ENCODE measurements at regions not wholly inside any gene's neighbourhood (a gene's known extent, or its start where the extent isn't known, plus 50 kb on each side); places are given as distances from the start of the nearest gene placed in this dataset.

- Mint-ChIP-seq H3K27me3 (ENCODE audit: insufficient read depth, low read depth) (peaks cover 4% of the 10 kb centered on the region), H3K4me1 (peaks cover 6% of the 10 kb centered on the region), H3K27ac (no peak overlapping the region), H3K36me3 (peaks cover 2% of the 10 kb centered on the region), H3K9me3 (peaks cover 17% of the 10 kb centered on the region), H3K4me3 (no peak overlapping the region)
- TF ChIP-seq CTCF (IDR thresholded peaks at IDR 0.05) = no peak
- no peak for TF ChIP-seq EZH2phosphoT487 (IDR thresholded peaks at IDR 0.05)
- no peak for TF ChIP-seq EZH2 (IDR thresholded peaks at IDR 0.05)
- Histone ChIP-seq H3K9me3 (ENCODE audit: low read depth) (peaks cover 5% of the 10 kb centered on the region), H3K4me2 (no peak overlapping the region), H3F3A (ENCODE audit: low read depth) (no peaks in the 10 kb centered on the region), H4K20me1 (ENCODE audit: low read depth) (no peaks in the 10 kb centered on the region), H2AFZ (replicated peaks) (no peak overlapping the region), H3K27me3 (no peaks in the 10 kb centered on the region), H3K4me3 (no peak overlapping the region), H3K27ac (no peak overlapping the region), H3K4me1 (no peaks in the 10 kb centered on the region), H3K9ac (no peak overlapping the region), H3K79me2 (ENCODE audit: low read depth) (no peaks in the 10 kb centered on the region), H3K36me3 (no peaks in the 10 kb centered on the region)
- no peak for DNase-seq (ENCODE audit: low spot score)
These were observed 184.6 kb upstream of the IRS2 start for GRCh38 chr13:109971006-109971405.

- no peak overlapping the region for H3K4me3 Mint-ChIP-seq
- peaks cover 17% of the 10 kb centered on the region for H3K9me3 Mint-ChIP-seq
- Histone ChIP-seq H3K9me3 (ENCODE audit: low read depth) (peaks cover 5% of the 10 kb centered on the region), H3K27me3 (no peaks in the 10 kb centered on the region), H3K4me1 (no peaks in the 10 kb centered on the region), H3F3A (ENCODE audit: low read depth) (no peaks in the 10 kb centered on the region), H4K20me1 (ENCODE audit: low read depth) (no peaks in the 10 kb centered on the region), H3K79me2 (ENCODE audit: low read depth) (no peaks in the 10 kb centered on the region), H3K9ac (no peak overlapping the region), H3K27ac (no peak overlapping the region), H3K36me3 (no peaks in the 10 kb centered on the region), H3K4me3 (no peak overlapping the region), H3K4me2 (no peak overlapping the region), H2AFZ (replicated peaks) (no peak overlapping the region)
- H3K27me3 Mint-ChIP-seq (ENCODE audit: insufficient read depth, low read depth) = peaks cover 4% of the 10 kb centered on the region
- peaks cover 2% of the 10 kb centered on the region for H3K36me3 Mint-ChIP-seq
- no peak for DNase-seq (ENCODE audit: low spot score)
- peaks cover 6% of the 10 kb centered on the region for H3K4me1 Mint-ChIP-seq
- TF ChIP-seq EZH2phosphoT487 (IDR thresholded peaks at IDR 0.05) (no peak), EZH2 (IDR thresholded peaks at IDR 0.05) (no peak), CTCF (IDR thresholded peaks at IDR 0.05) (no peak)
- no peak overlapping the region for H3K27ac Mint-ChIP-seq
These were observed 182.6 kb upstream of the IRS2 start for GRCh38 chr13:109968876-109969577.

GRCh38 chr13:109963960-109964563 is 177.7 kb upstream of the IRS2 start:
- H3K27ac Mint-ChIP-seq = no peak overlapping the region

More at GRCh38 chr13:109963960-109964563, 177.7 kb upstream of the IRS2 start:
- no peaks in the 10 kb centered on the region for H3K36me3 ChIP-seq
- Mint-ChIP-seq H3K36me3 (no peaks in the 10 kb centered on the region), H3K4me3 (no peak overlapping the region), H3K9me3 (peaks cover 4% of the 10 kb centered on the region), H3K27me3 (ENCODE audit: insufficient read depth, low read depth) (peaks cover 7% of the 10 kb centered on the region), H3K4me1 (peaks cover 6% of the 10 kb centered on the region)
- H4K20me1 ChIP-seq (ENCODE audit: low read depth) = no peaks in the 10 kb centered on the region
- H3K4me1 ChIP-seq = no peaks in the 10 kb centered on the region
- H3K4me2 ChIP-seq = no peak overlapping the region
- no peak overlapping the region for H3K9ac ChIP-seq
- H3F3A ChIP-seq (ENCODE audit: low read depth) = no peaks in the 10 kb centered on the region
- no peaks in the 10 kb centered on the region for H3K27me3 ChIP-seq
- H3K9me3 ChIP-seq (ENCODE audit: low read depth) = no peaks in the 10 kb centered on the region
- TF ChIP-seq EZH2phosphoT487 (IDR thresholded peaks at IDR 0.05) (no peak), EZH2 (IDR thresholded peaks at IDR 0.05) (no peak), CTCF (IDR thresholded peaks at IDR 0.05) (no peak)
- H3K79me2 ChIP-seq (ENCODE audit: low read depth) = no peaks in the 10 kb centered on the region
- no peak for DNase-seq (ENCODE audit: low spot score)
- no peak overlapping the region for H3K4me3 ChIP-seq
- H3K27ac ChIP-seq = no peak overlapping the region
- H2AFZ ChIP-seq (replicated peaks) = no peak overlapping the region

Data from neural progenitor cell (in vitro differentiated cells).